H9 (cell line): ENCODE measurements at regions not wholly inside any gene's neighbourhood (a gene's known extent, or its start where the extent isn't known, plus 50 kb on each side); places are given as distances from the start of the nearest gene placed in this dataset.

Experiments
- DNase-seq: peaks from one replicate; pipeline ENCODE4 v3.0.0-alpha.2; 2017
- H2AFZ ChIP-seq: one replicate; pipeline ENCODE4 v1.6.1; 2013; ENCODE audit warnings: mild to moderate bottlenecking, low read length, control low read depth, moderate library complexity
- H2AK5ac ChIP-seq: 2 replicates; pipeline ENCODE4 v1.6.1; 2013; ENCODE audit warnings: low read length, control low read depth, mixed read lengths; ENCODE audit not compliant: insufficient read length
- H2BK120ac ChIP-seq: one replicate; pipeline ENCODE4 v1.6.1; 2013; ENCODE audit warnings: low read depth, mild to moderate bottlenecking, low read length, control low read depth, inconsistent platforms; ENCODE audit not compliant: poor library complexity, severe bottlenecking
- H2BK12ac ChIP-seq: 2 replicates; pipeline ENCODE4 v1.6.1; 2013; ENCODE audit warnings: low read length, control low read depth, mixed read lengths, low read depth; ENCODE audit not compliant: insufficient read length
- H2BK15ac ChIP-seq: 2 replicates; pipeline ENCODE4 v1.6.1; 2013; ENCODE audit warnings: low read depth, low read length, control low read depth
- H2BK20ac ChIP-seq: one replicate; pipeline ENCODE4 v1.6.1; 2013; ENCODE audit warnings: low read depth, mild to moderate bottlenecking, low read length, control low read depth, inconsistent platforms; ENCODE audit not compliant: poor library complexity, severe bottlenecking
- H2BK5ac ChIP-seq: 2 replicates; pipeline ENCODE4 v1.6.1; 2013; ENCODE audit warnings: low read length, control low read depth, mixed read lengths; ENCODE audit not compliant: insufficient read length
- H3K14ac ChIP-seq: 2 replicates; pipeline ENCODE4 v1.6.1; 2013; ENCODE audit warnings: low read length, control low read depth; ENCODE audit not compliant: insufficient read depth
- H3K18ac ChIP-seq: 2 replicates; pipeline ENCODE4 v1.6.1; 2013; ENCODE audit warnings: low read depth, mild to moderate bottlenecking, mixed read lengths, low read length, control low read depth; ENCODE audit not compliant: insufficient read length
- H3K23ac ChIP-seq: 2 replicates; pipeline ENCODE4 v1.6.1; 2013; ENCODE audit warnings: low read length, control low read depth, mixed read lengths, low read depth; ENCODE audit not compliant: insufficient read length
- H3K23me2 ChIP-seq: 2 replicates; pipeline ENCODE4 v1.6.1; 2013; ENCODE audit warnings: low read depth, mild to moderate bottlenecking, mixed read lengths, low read length, control low read depth; ENCODE audit not compliant: insufficient read length, poor library complexity, severe bottlenecking
- H3K27ac ChIP-seq: 2 replicates; pipeline ENCODE4 v1.5.1; 2013; ENCODE audit warnings: low read length, control low read depth, mixed read lengths, low read depth; ENCODE audit not compliant: insufficient read length
- H3K27me3 ChIP-seq: 2 replicates; pipeline ENCODE4 v1.6.1; 2013; ENCODE audit warnings: low read length, control low read depth, inconsistent platforms; ENCODE audit not compliant: insufficient read depth
- H3K4ac ChIP-seq: 2 replicates; pipeline ENCODE4 v1.6.1; 2013; ENCODE audit warnings: low read depth, mild to moderate bottlenecking, control low read depth, inconsistent platforms, low read length, moderate library complexity
- H3K4me1 ChIP-seq: 2 replicates; pipeline ENCODE4 v1.6.1; 2013; ENCODE audit warnings: low read length, control low read depth, inconsistent platforms; ENCODE audit not compliant: insufficient read depth
- H3K4me2 ChIP-seq: 2 replicates; pipeline ENCODE4 v1.6.1; 2013; ENCODE audit warnings: low read length, control low read depth, mixed read lengths; ENCODE audit not compliant: insufficient read length, insufficient read depth
- H3K56ac ChIP-seq: 2 replicates; pipeline ENCODE4 v1.6.1; 2013; ENCODE audit warnings: low read depth, mild to moderate bottlenecking, mixed read lengths, low read length, control low read depth; ENCODE audit not compliant: insufficient read length
- H3K79me1 ChIP-seq: 2 replicates; pipeline ENCODE4 v1.6.1; 2013; ENCODE audit warnings: low read depth, mild to moderate bottlenecking, moderate library complexity, low read length, control low read depth, inconsistent platforms; ENCODE audit not compliant: insufficient read depth, poor library complexity, severe bottlenecking
- H3K79me2 ChIP-seq: 2 replicates; pipeline ENCODE4 v1.6.1; 2013; ENCODE audit warnings: low read length, control low read depth, inconsistent platforms; ENCODE audit not compliant: insufficient read depth
- H3K9ac ChIP-seq: 2 replicates; pipeline ENCODE4 v1.6.1; 2013; ENCODE audit warnings: low read length, control low read depth, mixed read lengths; ENCODE audit not compliant: insufficient read length; ENCODE audit errors: extremely low read depth
- H3K9me3 ChIP-seq: one replicate; pipeline ENCODE4 v1.6.1; 2013; ENCODE audit warnings: low read depth, low read length, inconsistent platforms; ENCODE audit not compliant: control insufficient read depth
- H3T11ph ChIP-seq: one replicate; pipeline ENCODE4 v1.6.1; 2013; ENCODE audit warnings: mild to moderate bottlenecking, low read length, control low read depth, inconsistent platforms
- H4K20me1 ChIP-seq: one replicate; pipeline ENCODE4 v1.6.1; 2013; ENCODE audit not compliant: control insufficient read depth, insufficient read length, insufficient read depth
- H4K5ac ChIP-seq: 2 replicates; pipeline ENCODE4 v1.6.1; 2013; ENCODE audit warnings: low read depth, mild to moderate bottlenecking, mixed read lengths, low read length, control low read depth; ENCODE audit not compliant: insufficient read length
- H4K8ac ChIP-seq: replicated peaks from 2 replicates; pipeline ENCODE4 v1.6.1; 2013; ENCODE audit warnings: low read length, control low read depth, mixed read lengths, low read depth; ENCODE audit not compliant: insufficient read length
- H4K91ac ChIP-seq: 2 replicates; pipeline ENCODE4 v1.6.1; 2013; ENCODE audit warnings: low read depth, mild to moderate bottlenecking, moderate library complexity, mixed read lengths, low read length, control low read depth; ENCODE audit not compliant: insufficient read length
- H3K27ac Mint-ChIP-seq, 3 experiments: 2 replicates in 2 of 3; 3 replicates in 1 of 3; pipeline ENCODE4 v1.8.0; 2020 to 2021; ENCODE audit warnings: mixed read lengths in 3 of 3, mild to moderate bottlenecking in 1 of 3, moderate library complexity in 1 of 3
- H3K27me3 Mint-ChIP-seq: 2 replicates; pipeline ENCODE4 v1.8.0; 2021; ENCODE audit warnings: low read depth, mild to moderate bottlenecking, moderate library complexity, mixed read lengths
- H3K36me3 Mint-ChIP-seq, 3 experiments: 2 replicates in 2 of 3; 3 replicates in 1 of 3; pipeline ENCODE4 v1.8.0; 2020 to 2021; ENCODE audit warnings: low read depth in 3 of 3, mixed read lengths in 3 of 3; ENCODE audit not compliant: insufficient read depth in 1 of 3
- H3K4me1 Mint-ChIP-seq, 2 experiments: 2 replicates each; pipeline ENCODE4 v1.8.0; 2020; ENCODE audit warnings: mixed read lengths in 2 of 2
- H3K4me3 Mint-ChIP-seq, 2 experiments: 2 replicates in 1 of 2; 3 replicates in 1 of 2; pipeline ENCODE4 v1.8.0; 2020 to 2021; ENCODE audit warnings: mild to moderate bottlenecking in 2 of 2, mixed read lengths in 2 of 2, moderate library complexity in 1 of 2
- H3K9me3 Mint-ChIP-seq, 2 experiments: 2 replicates in 1 of 2; 3 replicates in 1 of 2; pipeline ENCODE4 v1.8.0; 2020; ENCODE audit warnings: mild to moderate bottlenecking in 2 of 2, mixed read lengths in 2 of 2, moderate library complexity in 1 of 2
- WGBS: extraction: QIAGEN DNeasy Blood & Tissue Kit; methylation state at CpG from one replicate; pipeline ENCODE4 v1.1.7; 2013; ENCODE audit warnings: missing lambda C conversion rate, low lambda C conversion rate, mixed read lengths; ENCODE audit not compliant: insufficient read length; ENCODE audit errors: extremely low coverage; 5-methylcytosine and 5-hydroxymethylcytosine counted together
- TF ChIP-seq, protein P1 (sequence below): fragments of 200-600 bp; sonication (generic); conservative IDR thresholded peaks from 3 replicates; pipeline ENCODE4 v1.8.0; 2021; ENCODE audit warnings: antibody characterized with exemption, mild to moderate bottlenecking

GRCh38 chr6:72505446-72505845 is 116.4 kb upstream of the KCNQ5 start:
- H4K20me1 ChIP-seq = no peaks in the 10 kb centered on the region
- no peak overlapping the region for H2AK5ac ChIP-seq
- H3K27ac ChIP-seq = no peak overlapping the region
- no peak overlapping the region for H2BK20ac ChIP-seq
- H3K9me3 Mint-ChIP-seq = no peaks in the 10 kb centered on the region
- DNase-seq = no peak
- H4K8ac ChIP-seq = no peak overlapping the region
- no peaks in the 10 kb centered on the region for H3K9me3 ChIP-seq
- H2BK5ac ChIP-seq = no peak overlapping the region
- no peaks in the 10 kb centered on the region; a peak in 1 of 7 replicates for H3K36me3 Mint-ChIP-seq
- H3K4me1 ChIP-seq = no peaks in the 10 kb centered on the region
- H2BK12ac ChIP-seq = no peak overlapping the region
- no peak overlapping the region for H3K18ac ChIP-seq
- H3K79me2 ChIP-seq = no peaks in the 10 kb centered on the region
- no peak overlapping the region for H2BK15ac ChIP-seq
- TF ChIP-seq, protein P1, sequence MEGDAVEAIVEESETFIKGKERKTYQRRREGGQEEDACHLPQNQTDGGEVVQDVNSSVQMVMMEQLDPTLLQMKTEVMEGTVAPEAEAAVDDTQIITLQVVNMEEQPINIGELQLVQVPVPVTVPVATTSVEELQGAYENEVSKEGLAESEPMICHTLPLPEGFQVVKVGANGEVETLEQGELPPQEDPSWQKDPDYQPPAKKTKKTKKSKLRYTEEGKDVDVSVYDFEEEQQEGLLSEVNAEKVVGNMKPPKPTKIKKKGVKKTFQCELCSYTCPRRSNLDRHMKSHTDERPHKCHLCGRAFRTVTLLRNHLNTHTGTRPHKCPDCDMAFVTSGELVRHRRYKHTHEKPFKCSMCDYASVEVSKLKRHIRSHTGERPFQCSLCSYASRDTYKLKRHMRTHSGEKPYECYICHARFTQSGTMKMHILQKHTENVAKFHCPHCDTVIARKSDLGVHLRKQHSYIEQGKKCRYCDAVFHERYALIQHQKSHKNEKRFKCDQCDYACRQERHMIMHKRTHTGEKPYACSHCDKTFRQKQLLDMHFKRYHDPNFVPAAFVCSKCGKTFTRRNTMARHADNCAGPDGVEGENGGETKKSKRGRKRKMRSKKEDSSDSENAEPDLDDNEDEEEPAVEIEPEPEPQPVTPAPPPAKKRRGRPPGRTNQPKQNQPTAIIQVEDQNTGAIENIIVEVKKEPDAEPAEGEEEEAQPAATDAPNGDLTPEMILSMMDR = no peak
- H3K4ac ChIP-seq = no peak overlapping the region
- no peak overlapping the region for H3K14ac ChIP-seq
- H2AFZ ChIP-seq = no peak overlapping the region
- no peak overlapping the region for H4K91ac ChIP-seq
- H3K79me1 ChIP-seq = no peaks in the 10 kb centered on the region
- H3K4me1 Mint-ChIP-seq = no peaks in the 10 kb centered on the region
- no peaks in the 10 kb centered on the region for H3K27me3 ChIP-seq
- no peak overlapping the region for H3K27ac Mint-ChIP-seq
- no peak overlapping the region for H4K5ac ChIP-seq
- H3K23ac ChIP-seq = no peak overlapping the region
- no peak overlapping the region for H3T11ph ChIP-seq
- no peaks in the 10 kb centered on the region for H3K27me3 Mint-ChIP-seq
- H3K4me2 ChIP-seq = no peak overlapping the region
- no peak overlapping the region for H2BK120ac ChIP-seq
- H3K23me2 ChIP-seq = no peaks in the 10 kb centered on the region
- WGBS = no CpG with 5 or more reads among the region's 2 CpGs
- no peak overlapping the region for H3K9ac ChIP-seq
- H3K4me3 Mint-ChIP-seq = no peak overlapping the region
- no peak overlapping the region for H3K56ac ChIP-seq
